BE2C (cell line): ENCODE measurements at regions not wholly inside any gene's neighbourhood (a gene's known extent, or its start where the extent isn't known, plus 50 kb on each side); places are given as distances from the start of the nearest gene placed in this dataset.
"Not testable (repeated sequence)": the region's sequence is repeated elsewhere in the genome, so short reads cannot be mapped to it uniquely, and the experiment has no call there.

Source experiments
- DNase-seq: peaks from one replicate; pipeline ENCODE4 v3.0.0-alpha.2; 2020
- H3K27me3 ChIP-seq: fragments of 250-450 bp; sonication (Bioruptor Pico); 2 replicates; pipeline ENCODE4 v1.5.1; 2020; ENCODE audit warnings: mild to moderate bottlenecking
- H3K36me3 ChIP-seq: fragments of 250-450 bp; sonication (Bioruptor Pico); 2 replicates; pipeline ENCODE4 v1.5.1; 2020; ENCODE audit warnings: mild to moderate bottlenecking
- H3K4me1 ChIP-seq: fragments of 250-450 bp; sonication (Bioruptor Pico); 2 replicates; pipeline ENCODE4 v1.5.1; 2020
- H3K4me3 ChIP-seq: 2 replicates; pipeline ENCODE4 v1.5.1; 2011; ENCODE audit warnings: low read depth, low read length
- H3K9me3 ChIP-seq: fragments of 250-450 bp; sonication (Bioruptor Pico); 2 replicates; pipeline ENCODE4 v1.5.1; 2020
- CTCF ChIP-seq: IDR thresholded peaks from 2 replicates; pipeline ENCODE4 v1.5.1; 2012; ENCODE audit warnings: mild to moderate bottlenecking, low read depth, low read length

- no peaks in the 10 kb centered on the region for H3K36me3 ChIP-seq
- H3K27me3 ChIP-seq: no peaks in the 10 kb centered on the region
- TF ChIP-seq CTCF: no peak
- no peak overlapping the region for H3K4me3 ChIP-seq
- no peaks in the 10 kb centered on the region for H3K4me1 ChIP-seq
- H3K9me3 ChIP-seq: no peaks in the 10 kb centered on the region
- DNase-seq: no peak
Measured at GRCh38 chr13:44801990-44802389, 187.3 kb downstream of the NUFIP1 start.

GRCh38 chr13:44800626-44801025, 188.6 kb downstream of the NUFIP1 start:
- H3K36me3 ChIP-seq: no peaks in the 10 kb centered on the region
- no peak for TF ChIP-seq CTCF

GRCh38 chr13:44797685-44798084, 191.6 kb downstream of the NUFIP1 start:
- DNase-seq: no peak
- no peaks in the 10 kb centered on the region for H3K4me1 ChIP-seq
- H3K4me3 ChIP-seq: no peak overlapping the region
- no peaks in the 10 kb centered on the region for H3K36me3 ChIP-seq
- no peaks in the 10 kb centered on the region for H3K9me3 ChIP-seq
- TF ChIP-seq CTCF: no peak
- H3K27me3 ChIP-seq: no peaks in the 10 kb centered on the region

More at GRCh38 chr13:44800626-44801025, 188.6 kb downstream of the NUFIP1 start:
- Histone ChIP-seq H3K9me3 (no peaks in the 10 kb centered on the region), H3K4me1 (no peaks in the 10 kb centered on the region), H3K4me3 (no peak overlapping the region), H3K27me3 (no peaks in the 10 kb centered on the region)
- DNase-seq: no peak

- no peaks in the 10 kb centered on the region for H3K36me3 ChIP-seq
- no peaks in the 10 kb centered on the region for H3K27me3 ChIP-seq
- no peak overlapping the region for H3K4me3 ChIP-seq
- H3K9me3 ChIP-seq: no peaks in the 10 kb centered on the region
- no peak for TF ChIP-seq CTCF
- DNase-seq: no peak
- H3K4me1 ChIP-seq: no peaks in the 10 kb centered on the region
Measured at GRCh38 chr13:44796597-44797490, 192.4 kb downstream of the NUFIP1 start.

- not testable (repeated sequence) for H3K36me3 ChIP-seq, DNase-seq, H3K27me3 ChIP-seq, H3K4me1 ChIP-seq, H3K9me3 ChIP-seq, H3K4me3 ChIP-seq
Measured at GRCh38 chr13:44796039-44796438, 193.2 kb downstream of the NUFIP1 start.

GRCh38 chr13:44795176-44795575, 194.1 kb downstream of the NUFIP1 start:
- no peaks in the 10 kb centered on the region for H3K36me3 ChIP-seq
- H3K9me3 ChIP-seq: no peaks in the 10 kb centered on the region
- no peaks in the 10 kb centered on the region for H3K27me3 ChIP-seq
- H3K4me3 ChIP-seq: no peak overlapping the region
- no peaks in the 10 kb centered on the region for H3K4me1 ChIP-seq
- no peak for DNase-seq
- no peak for TF ChIP-seq CTCF
